22Rv1 (cell line): ENCODE measurements at regions not wholly inside any gene's neighbourhood (a gene's known extent, or its start where the extent isn't known, plus 50 kb on each side); places are given as distances from the start of the nearest gene placed in this dataset.
"Not testable (repeated sequence)": the region's sequence is repeated elsewhere in the genome, so short reads cannot be mapped to it uniquely, and the experiment has no call there.

Experiments
- H3K27ac ChIP-seq: fragments of 450-650 bp; 2 replicates; pipeline ENCODE4 v1.5.1; 2017
- ZFX ChIP-seq: fragments of 450-650 bp; IDR thresholded peaks from 2 replicates; pipeline ENCODE4 v1.6.1; 2017; ENCODE audit warnings: antibody characterized with exemption, borderline replicate concordance
- TF ChIP-seq, protein P1 (sequence below): fragments of 450-650 bp; IDR thresholded peaks from 2 replicates; pipeline ENCODE4 v1.5.1; 2017; ENCODE audit warnings: mild to moderate bottlenecking

DNA sequence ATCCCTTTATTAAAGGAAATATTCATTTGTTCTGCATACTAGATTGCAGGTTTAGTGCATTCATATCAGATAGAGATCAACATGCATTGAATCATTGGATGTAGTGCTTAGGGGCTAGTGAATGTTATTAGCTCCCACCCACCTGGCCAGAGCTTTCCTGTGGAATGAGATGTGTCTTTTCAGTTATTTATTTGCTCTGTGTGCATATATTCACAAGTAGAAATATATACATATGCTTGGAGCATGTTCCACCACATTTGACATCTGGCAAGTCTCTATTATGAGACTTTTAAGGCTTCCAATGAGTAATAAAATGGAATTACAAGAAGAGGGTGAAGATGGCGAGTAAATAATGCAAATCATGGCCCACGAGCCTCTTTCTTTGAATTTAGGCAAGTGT, 180.0 kb upstream of the LMO3 start:
- no peak overlapping the region for H3K27ac ChIP-seq
- TF ChIP-seq ZFX, result no peak
- TF ChIP-seq, protein P1, sequence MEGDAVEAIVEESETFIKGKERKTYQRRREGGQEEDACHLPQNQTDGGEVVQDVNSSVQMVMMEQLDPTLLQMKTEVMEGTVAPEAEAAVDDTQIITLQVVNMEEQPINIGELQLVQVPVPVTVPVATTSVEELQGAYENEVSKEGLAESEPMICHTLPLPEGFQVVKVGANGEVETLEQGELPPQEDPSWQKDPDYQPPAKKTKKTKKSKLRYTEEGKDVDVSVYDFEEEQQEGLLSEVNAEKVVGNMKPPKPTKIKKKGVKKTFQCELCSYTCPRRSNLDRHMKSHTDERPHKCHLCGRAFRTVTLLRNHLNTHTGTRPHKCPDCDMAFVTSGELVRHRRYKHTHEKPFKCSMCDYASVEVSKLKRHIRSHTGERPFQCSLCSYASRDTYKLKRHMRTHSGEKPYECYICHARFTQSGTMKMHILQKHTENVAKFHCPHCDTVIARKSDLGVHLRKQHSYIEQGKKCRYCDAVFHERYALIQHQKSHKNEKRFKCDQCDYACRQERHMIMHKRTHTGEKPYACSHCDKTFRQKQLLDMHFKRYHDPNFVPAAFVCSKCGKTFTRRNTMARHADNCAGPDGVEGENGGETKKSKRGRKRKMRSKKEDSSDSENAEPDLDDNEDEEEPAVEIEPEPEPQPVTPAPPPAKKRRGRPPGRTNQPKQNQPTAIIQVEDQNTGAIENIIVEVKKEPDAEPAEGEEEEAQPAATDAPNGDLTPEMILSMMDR, result no peak

GRCh38 chr12:16785524-16785923, 179.6 kb upstream of the LMO3 start:
- no peak overlapping the region for H3K27ac ChIP-seq
- TF ChIP-seq, protein P1, result no peak
- no peak for TF ChIP-seq ZFX

GRCh38 chr12:16769129-16769528, 163.2 kb upstream of the LMO3 start:
- not testable (repeated sequence) for H3K27ac ChIP-seq

DNA sequence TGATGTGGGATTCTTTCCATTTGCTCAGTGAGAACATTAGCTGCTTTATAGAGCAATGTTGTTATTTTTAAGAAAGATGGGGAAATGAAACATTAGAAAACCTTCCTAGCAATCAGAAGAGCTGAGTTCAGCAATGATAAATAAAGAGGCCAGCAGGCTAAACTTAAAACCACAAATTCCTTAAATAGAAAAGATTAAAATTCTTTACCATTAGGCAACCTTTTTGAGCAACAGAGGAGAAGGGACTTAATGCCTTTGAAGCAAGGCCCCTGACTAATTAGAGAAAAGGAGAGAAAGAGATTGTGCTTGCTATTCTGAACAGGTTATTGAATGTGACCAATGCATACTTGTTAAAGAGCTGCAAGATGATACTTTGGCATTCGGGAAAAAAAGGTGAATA, 160.8 kb upstream of the LMO3 start:
- no peak overlapping the region for H3K27ac ChIP-seq

DNA sequence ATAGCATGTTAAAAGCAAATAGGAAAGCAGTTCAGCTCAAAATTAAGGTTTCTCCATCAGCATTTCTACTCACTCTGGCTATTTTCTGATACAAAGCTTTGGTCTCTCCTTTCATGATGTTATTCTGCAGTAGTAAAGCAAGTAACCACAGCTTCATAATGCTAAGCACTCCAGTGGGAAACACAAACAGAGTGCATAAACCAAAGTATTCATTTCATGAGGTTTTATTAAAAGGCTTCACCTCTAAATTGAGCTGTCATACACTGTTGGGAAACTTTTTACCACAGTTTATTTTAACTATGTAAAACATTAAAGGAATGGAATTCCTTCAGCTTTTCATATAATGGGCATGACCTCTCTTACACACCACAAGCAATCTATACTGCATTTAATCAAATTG, 157.9 kb upstream of the LMO3 start:
- no peak overlapping the region for H3K27ac ChIP-seq
- TF ChIP-seq, protein P1, result no peak
- no peak for TF ChIP-seq ZFX

More for the DNA sequence above, 160.8 kb upstream of the LMO3 start:
- TF ChIP-seq, protein P1, result no peak
- no peak for TF ChIP-seq ZFX

GRCh38 chr12:16756833-16757555, 151.0 kb upstream of the LMO3 start:
- H3K27ac ChIP-seq, result no peak overlapping the region
- TF ChIP-seq, protein P1, result no peak
- no peak for TF ChIP-seq ZFX

GRCh38 chr12:16730772-16731171, 124.8 kb upstream of the LMO3 start:
- TF ChIP-seq, protein P1, result no peak
- no peak for TF ChIP-seq ZFX
- H3K27ac ChIP-seq, result no peak overlapping the region

DNA sequence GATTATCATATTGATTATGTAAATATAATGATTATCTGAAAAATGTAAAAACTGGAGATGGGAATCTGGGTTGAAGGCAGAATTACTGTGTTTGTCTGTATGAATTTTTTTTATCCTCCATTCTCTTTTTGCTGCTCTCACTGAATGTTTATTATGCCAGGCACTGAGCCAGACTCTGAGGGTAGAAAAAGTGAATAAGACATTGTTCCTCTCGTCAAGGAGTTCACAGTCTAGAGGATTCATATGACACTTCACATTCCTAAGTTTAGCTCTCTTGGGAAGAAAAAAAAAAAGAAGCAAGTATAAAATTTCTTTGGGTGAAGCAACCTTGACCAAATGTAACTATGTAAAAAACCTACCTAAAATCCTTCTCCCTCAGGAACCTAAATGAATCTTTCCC, 120.9 kb upstream of the LMO3 start:
- H3K27ac ChIP-seq, result no peak overlapping the region
- no peak for TF ChIP-seq ZFX
- TF ChIP-seq, protein P1, result no peak
